Large intestine (tissue), 3 donors: ENCODE measurements at regions not wholly inside any gene's neighbourhood (a gene's known extent, or its start where the extent isn't known, plus 50 kb on each side); places are given as distances from the start of the nearest gene placed in this dataset.

Experiments used
- DNase-seq, 2 donors: peaks; one replicate each; pipeline versions ENCODE4 v3.0.0 to v3.0.0-alpha.2; 2013
- H3K27ac ChIP-seq: one replicate; pipeline ENCODE4 v1.5.1; 2013; ENCODE audit warnings: low read length
- H3K27me3 ChIP-seq: 2 replicates; pipeline ENCODE4 v1.6.1; 2013; ENCODE audit warnings: low read length; ENCODE audit not compliant: control insufficient read depth, insufficient read depth
- H3K36me3 ChIP-seq: 2 replicates; pipeline ENCODE4 v1.6.1; 2013; ENCODE audit warnings: low read length; ENCODE audit not compliant: control insufficient read depth, insufficient read depth
- H3K4me1 ChIP-seq: one replicate; pipeline ENCODE4 v1.6.1; 2013; ENCODE audit warnings: low read length; ENCODE audit not compliant: control insufficient read depth, insufficient read depth
- H3K4me3 ChIP-seq: one replicate; pipeline ENCODE4 v1.5.1; 2013; ENCODE audit warnings: low read length
- H3K9me3 ChIP-seq: one replicate; pipeline ENCODE4 v1.6.1; 2013; ENCODE audit warnings: mild to moderate bottlenecking, low read depth, low read length, moderate library complexity; ENCODE audit not compliant: control insufficient read depth
- WGBS: methylation state at CpG from one replicate; pipeline ENCODE4 v1.1.5; 2013; ENCODE audit warnings: low lambda C conversion rate; ENCODE audit not compliant: insufficient coverage; 5-methylcytosine and 5-hydroxymethylcytosine counted together

GRCh38 chr5:60206234-60206633 lies 312.7 kb upstream of the PDE4D start:
- Histone ChIP-seq H3K9me3 (no peaks in the 10 kb centered on the region), H3K36me3 (no peaks in the 10 kb centered on the region), H3K27ac (no peak overlapping the region), H3K27me3 (no peaks in the 10 kb centered on the region), H3K4me3 (no peak overlapping the region), H3K4me1 (no peaks in the 10 kb centered on the region)
- WGBS, result no CpG with 5 or more reads among the region's 1 CpG
- no peak for DNase-seq

DNA sequence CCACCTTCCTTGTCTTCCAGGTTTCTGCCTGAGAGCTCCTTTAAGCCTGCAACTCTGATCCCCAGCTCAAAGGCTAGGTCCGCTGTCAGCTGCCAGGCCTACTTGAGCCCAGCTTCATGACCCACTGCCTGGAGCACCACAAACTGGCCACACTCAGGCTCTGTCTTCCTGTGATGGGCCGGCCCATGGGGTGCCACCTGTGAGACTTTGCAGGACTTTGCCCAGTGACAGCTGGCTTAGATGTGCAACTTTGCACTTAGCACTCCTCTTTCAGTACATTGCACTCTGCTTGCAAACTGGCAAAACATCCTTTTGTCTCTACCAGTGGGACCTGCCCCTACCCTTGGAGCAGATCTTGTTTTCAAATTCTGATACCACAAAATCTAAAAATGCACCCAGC lies 311.5 kb upstream of the PDE4D start:
- H3K36me3 ChIP-seq, result no peaks in the 10 kb centered on the region
- H3K4me1 ChIP-seq, result no peaks in the 10 kb centered on the region
- WGBS, result no CpG with 5 or more reads among the region's 2 CpGs
- H3K27me3 ChIP-seq, result no peaks in the 10 kb centered on the region
- DNase-seq, result no peak
- H3K27ac ChIP-seq, result no peak overlapping the region
- no peak overlapping the region for H3K4me3 ChIP-seq
- H3K9me3 ChIP-seq, result no peaks in the 10 kb centered on the region

GRCh38 chr5:60196385-60197113 lies 303.0 kb upstream of the PDE4D start:
- no peaks in the 10 kb centered on the region for H3K9me3 ChIP-seq
- no peak overlapping the region for H3K4me3 ChIP-seq
- H3K4me1 ChIP-seq, result no peaks in the 10 kb centered on the region
- H3K27ac ChIP-seq, result no peak overlapping the region
- no CpG with 5 or more reads among the region's 2 CpGs for WGBS
- no peaks in the 10 kb centered on the region for H3K36me3 ChIP-seq
- no peaks in the 10 kb centered on the region for H3K27me3 ChIP-seq
- DNase-seq, result no peak

- no peak for DNase-seq
Measured at GRCh38 chr5:60195551-60195950, 302.0 kb upstream of the PDE4D start.

GRCh38 chr5:60195083-60195482 lies 301.6 kb upstream of the PDE4D start:
- DNase-seq, result no peak
- Histone ChIP-seq H3K4me1 (no peaks in the 10 kb centered on the region), H3K9me3 (no peaks in the 10 kb centered on the region), H3K4me3 (no peak overlapping the region), H3K36me3 (no peaks in the 10 kb centered on the region), H3K27ac (no peak overlapping the region), H3K27me3 (no peaks in the 10 kb centered on the region)
- WGBS, result no CpG with 5 or more reads among the region's 1 CpG

More at GRCh38 chr5:60195551-60195950, 302.0 kb upstream of the PDE4D start:
- Histone ChIP-seq H3K36me3 (no peaks in the 10 kb centered on the region), H3K27me3 (no peaks in the 10 kb centered on the region), H3K4me1 (no peaks in the 10 kb centered on the region), H3K9me3 (no peaks in the 10 kb centered on the region), H3K4me3 (no peak overlapping the region), H3K27ac (no peak overlapping the region)
- 100% methylated on average over 1 of the region's 6 CpGs for WGBS

GRCh38 chr5:60185231-60186099 lies 291.9 kb upstream of the PDE4D start:
- H3K4me1 ChIP-seq, result no peaks in the 10 kb centered on the region
- 82% methylated on average over 2 of the region's 8 CpGs for WGBS
- no peak for DNase-seq
- H3K4me3 ChIP-seq, result no peak overlapping the region
- no peak overlapping the region for H3K27ac ChIP-seq
- H3K9me3 ChIP-seq, result no peaks in the 10 kb centered on the region
- H3K36me3 ChIP-seq, result no peaks in the 10 kb centered on the region
- H3K27me3 ChIP-seq, result no peaks in the 10 kb centered on the region

DNA sequence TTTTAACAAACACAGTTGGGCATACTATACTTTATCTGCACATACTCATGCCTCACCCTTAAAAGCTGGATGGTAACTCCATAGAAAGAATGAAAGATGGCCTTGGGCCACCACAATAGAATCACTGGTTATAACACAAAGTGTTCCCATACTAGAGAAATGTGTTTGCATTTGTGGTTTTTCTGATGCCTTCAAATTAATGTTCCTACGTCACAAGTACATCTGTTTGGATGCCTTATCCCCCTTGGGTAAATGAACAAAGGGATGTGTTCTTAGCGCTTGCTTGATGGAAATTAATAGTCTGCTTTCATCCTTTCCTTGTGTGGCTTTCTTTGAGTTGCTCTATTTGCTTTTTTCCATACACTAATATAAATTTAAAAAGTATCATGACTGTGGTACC lies 291.1 kb upstream of the PDE4D start:
- Histone ChIP-seq H3K27ac (no peak overlapping the region), H3K27me3 (no peaks in the 10 kb centered on the region), H3K4me1 (no peaks in the 10 kb centered on the region), H3K9me3 (no peaks in the 10 kb centered on the region), H3K36me3 (no peaks in the 10 kb centered on the region), H3K4me3 (no peak overlapping the region)
- WGBS, result no CpG with 5 or more reads among the region's 2 CpGs
- DNase-seq, result no peak

DNA sequence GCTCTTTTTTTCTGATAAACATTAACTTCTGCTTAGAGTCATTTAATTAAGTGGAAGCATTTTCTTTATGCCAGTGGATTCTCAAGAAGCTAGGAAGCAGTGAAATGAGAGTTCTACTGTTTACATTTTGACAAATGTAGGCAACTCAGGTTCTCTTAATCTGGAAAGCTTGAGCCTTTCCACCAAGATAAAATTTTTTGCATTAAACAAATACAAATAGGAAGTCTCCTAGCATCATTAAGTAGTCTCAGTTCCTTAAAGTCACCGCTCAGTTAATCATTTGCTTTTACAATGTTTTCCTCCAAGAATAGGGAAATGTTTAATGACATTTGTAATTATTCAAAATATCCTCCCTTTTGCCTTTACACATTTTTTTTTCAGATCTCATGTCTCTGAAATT lies 290.4 kb upstream of the PDE4D start:
- 43% methylated on average over 1 of the region's 1 CpG for WGBS
- H3K36me3 ChIP-seq, result no peaks in the 10 kb centered on the region
- no peak overlapping the region for H3K27ac ChIP-seq
- no peaks in the 10 kb centered on the region for H3K4me1 ChIP-seq
- DNase-seq, result no peak
- no peak overlapping the region for H3K4me3 ChIP-seq
- no peaks in the 10 kb centered on the region for H3K27me3 ChIP-seq
- H3K9me3 ChIP-seq, result no peaks in the 10 kb centered on the region

- DNase-seq, result no peak
- Histone ChIP-seq H3K27ac (no peak overlapping the region), H3K4me3 (no peak overlapping the region), H3K4me1 (no peaks in the 10 kb centered on the region), H3K27me3 (no peaks in the 10 kb centered on the region), H3K36me3 (no peaks in the 10 kb centered on the region), H3K9me3 (no peaks in the 10 kb centered on the region)
- no CpG with 5 or more reads among the region's 1 CpG for WGBS
Measured at GRCh38 chr5:60178101-60178500, 284.6 kb upstream of the PDE4D start.

- Histone ChIP-seq H3K9me3 (no peaks in the 10 kb centered on the region), H3K27me3 (no peaks in the 10 kb centered on the region), H3K4me1 (no peaks in the 10 kb centered on the region), H3K27ac (no peak overlapping the region), H3K36me3 (no peaks in the 10 kb centered on the region), H3K4me3 (no peak overlapping the region)
- no peak for DNase-seq
- WGBS, result 85% methylated on average over 3 of the region's 4 CpGs
Measured at GRCh38 chr5:60177596-60177995, 284.1 kb upstream of the PDE4D start.
